ENCODE measurements at regions not wholly inside any gene's neighbourhood (a gene's known extent, or its start where the extent isn't known, plus 50 kb on each side); places are given as distances from the start of the nearest gene placed in this dataset.

GRCh38 chr16:80121522-80121909 is 419.3 kb upstream of the DYNLRB2 start:
- TF ChIP-seq, protein P1, sequence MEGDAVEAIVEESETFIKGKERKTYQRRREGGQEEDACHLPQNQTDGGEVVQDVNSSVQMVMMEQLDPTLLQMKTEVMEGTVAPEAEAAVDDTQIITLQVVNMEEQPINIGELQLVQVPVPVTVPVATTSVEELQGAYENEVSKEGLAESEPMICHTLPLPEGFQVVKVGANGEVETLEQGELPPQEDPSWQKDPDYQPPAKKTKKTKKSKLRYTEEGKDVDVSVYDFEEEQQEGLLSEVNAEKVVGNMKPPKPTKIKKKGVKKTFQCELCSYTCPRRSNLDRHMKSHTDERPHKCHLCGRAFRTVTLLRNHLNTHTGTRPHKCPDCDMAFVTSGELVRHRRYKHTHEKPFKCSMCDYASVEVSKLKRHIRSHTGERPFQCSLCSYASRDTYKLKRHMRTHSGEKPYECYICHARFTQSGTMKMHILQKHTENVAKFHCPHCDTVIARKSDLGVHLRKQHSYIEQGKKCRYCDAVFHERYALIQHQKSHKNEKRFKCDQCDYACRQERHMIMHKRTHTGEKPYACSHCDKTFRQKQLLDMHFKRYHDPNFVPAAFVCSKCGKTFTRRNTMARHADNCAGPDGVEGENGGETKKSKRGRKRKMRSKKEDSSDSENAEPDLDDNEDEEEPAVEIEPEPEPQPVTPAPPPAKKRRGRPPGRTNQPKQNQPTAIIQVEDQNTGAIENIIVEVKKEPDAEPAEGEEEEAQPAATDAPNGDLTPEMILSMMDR (IDR thresholded peaks at IDR 0.05; ENCODE audit: unreplicated experiment in 3 of 3), result no peak
- H3K27ac Mint-ChIP-seq, result peak overlapping the region; percentile 80 to 86 (median 84)
- H3K9me3 Mint-ChIP-seq, result peaks cover 5% of the 10 kb centered on the region
- no peaks in the 10 kb centered on the region for H3K27me3 Mint-ChIP-seq (ENCODE audit: low read depth)
- H3K36me3 Mint-ChIP-seq (ENCODE audit: low read depth), result no peaks in the 10 kb centered on the region
- H3K4me3 Mint-ChIP-seq, result no peak overlapping the region
- H3K4me1 Mint-ChIP-seq, result peaks cover 17% of the 10 kb centered on the region

DNA sequence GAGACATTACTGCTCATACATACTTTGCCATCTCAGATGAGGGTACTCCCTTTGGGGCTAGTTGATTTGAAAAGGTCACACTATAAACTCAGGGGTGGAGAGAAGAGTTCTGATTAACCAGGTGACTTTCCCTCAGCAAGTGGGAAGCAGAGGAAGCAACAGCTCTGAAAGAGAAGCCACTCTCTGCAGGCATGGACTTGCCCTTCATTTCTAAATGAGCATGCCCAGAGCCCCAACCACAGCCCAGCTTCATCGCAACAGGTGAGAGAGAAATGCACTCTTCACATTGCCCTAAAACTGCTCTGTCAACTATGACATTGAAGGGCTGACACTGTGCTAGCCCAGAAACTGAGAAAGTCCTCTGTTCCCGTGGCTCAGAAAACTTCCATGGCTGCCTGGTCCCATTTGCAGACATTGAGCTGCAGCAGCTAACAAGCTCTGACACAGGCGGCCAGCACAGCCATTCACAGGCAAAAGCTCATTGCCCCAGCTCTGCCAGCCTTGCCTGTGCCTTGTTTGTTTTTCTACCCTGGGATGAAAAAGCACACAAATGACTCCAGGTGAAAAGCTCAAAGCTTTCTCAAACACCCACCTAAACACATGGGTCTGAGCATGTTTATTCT is 419.8 kb upstream of the DYNLRB2 start:
- Mint-ChIP-seq H3K4me3 (no peak overlapping the region), H3K27me3 (ENCODE audit: low read depth) (no peaks in the 10 kb centered on the region), H3K4me1 (peaks cover 17% of the 10 kb centered on the region), H3K36me3 (ENCODE audit: low read depth) (no peaks in the 10 kb centered on the region), H3K27ac (peak overlapping the region in 1 of 3 experiments; percentile 16), H3K9me3 (peaks cover 5% of the 10 kb centered on the region)
- TF ChIP-seq, protein P1 (IDR thresholded peaks at IDR 0.05; ENCODE audit: unreplicated experiment in 3 of 3), result no peak

GRCh38 chr16:80117556-80118130 is 423.1 kb upstream of the DYNLRB2 start:
- peaks cover 2% of the 10 kb centered on the region for H3K9me3 Mint-ChIP-seq

DNA sequence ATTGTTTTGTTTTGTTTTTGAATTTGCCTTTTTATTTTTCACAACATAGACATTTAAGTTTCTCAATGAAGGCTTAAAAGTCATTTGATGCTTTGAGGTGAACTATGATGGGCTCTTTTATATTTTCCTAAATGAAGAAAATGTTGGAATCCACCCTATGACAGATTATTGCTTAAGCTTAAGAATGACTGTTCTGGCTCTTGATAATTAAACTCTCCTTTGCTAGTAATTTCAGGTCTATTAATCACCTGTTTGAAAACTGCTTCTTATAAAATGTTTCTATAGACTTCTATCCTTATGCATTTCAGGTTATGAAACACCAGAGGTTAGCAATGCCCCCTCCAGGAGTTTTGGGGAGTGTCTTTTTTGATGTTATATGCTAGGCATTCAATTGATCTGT is 424.1 kb upstream of the DYNLRB2 start:
- H3K9me3 Mint-ChIP-seq, result peaks cover 2% of the 10 kb centered on the region
- TF ChIP-seq, protein P1 (IDR thresholded peaks at IDR 0.05; ENCODE audit: unreplicated experiment in 3 of 3), result no peak
- no peak overlapping the region for H3K4me3 Mint-ChIP-seq
- no peaks in the 10 kb centered on the region for H3K36me3 Mint-ChIP-seq (ENCODE audit: low read depth)
- H3K27me3 Mint-ChIP-seq (ENCODE audit: low read depth), result no peaks in the 10 kb centered on the region
- H3K27ac Mint-ChIP-seq, result no peak overlapping the region
- H3K4me1 Mint-ChIP-seq, result peaks cover 5% of the 10 kb centered on the region

More at GRCh38 chr16:80117556-80118130, 423.1 kb upstream of the DYNLRB2 start:
- Mint-ChIP-seq H3K4me3 (no peak overlapping the region), H3K27ac (no peak overlapping the region), H3K36me3 (ENCODE audit: low read depth) (no peaks in the 10 kb centered on the region), H3K27me3 (ENCODE audit: low read depth) (no peaks in the 10 kb centered on the region), H3K4me1 (peaks cover 14% of the 10 kb centered on the region)
- TF ChIP-seq, protein P1 (IDR thresholded peaks at IDR 0.05; ENCODE audit: unreplicated experiment in 3 of 3), result no peak

- Mint-ChIP-seq H3K36me3 (ENCODE audit: low read depth) (no peaks in the 10 kb centered on the region), H3K9me3 (peaks cover 2% of the 10 kb centered on the region), H3K27ac (no peak overlapping the region), H3K4me1 (peaks cover 5% of the 10 kb centered on the region), H3K27me3 (ENCODE audit: low read depth) (no peaks in the 10 kb centered on the region), H3K4me3 (no peak overlapping the region)
- TF ChIP-seq, protein P1 (IDR thresholded peaks at IDR 0.05; ENCODE audit: unreplicated experiment in 3 of 3), result no peak
Observed at GRCh38 chr16:80114699-80115098, 426.1 kb upstream of the DYNLRB2 start.

Measured in nephron (organoid).